NOMO-1 treated with dmso at 0.1 percent for 144 hours (cell line): ENCODE measurements at regions not wholly inside any gene's neighbourhood (a gene's known extent, or its start where the extent isn't known, plus 50 kb on each side); places are given as distances from the start of the nearest gene placed in this dataset.
"Not testable (repeated sequence)": the region's sequence is repeated elsewhere in the genome, so short reads cannot be mapped to it uniquely, and the experiment has no call there.

Experiments used
- DNase-seq: peaks from one replicate; lab custom pipeline; 2025; ENCODE audit not compliant: unreplicated experiment; lab: John Stamatoyannopoulos, UW

GRCh38 chrX:110511238-110511637 lies 152.6 kb downstream of the RTL9 start:
- no peak for DNase-seq

GRCh38 chrX:110512341-110512740 lies 153.7 kb downstream of the RTL9 start:
- DNase-seq: no peak

- DNase-seq: no peak
Observed at GRCh38 chrX:110514509-110514908, 155.9 kb downstream of the RTL9 start.

GRCh38 chrX:110519501-110519900 lies 160.9 kb downstream of the RTL9 start:
- DNase-seq: no peak

- no peak for DNase-seq
Observed at GRCh38 chrX:110519906-110520452, 161.3 kb downstream of the RTL9 start.

GRCh38 chrX:110520652-110521051 lies 162.0 kb downstream of the RTL9 start:
- not testable (repeated sequence) for DNase-seq

GRCh38 chrX:110531873-110532580 lies 173.4 kb downstream of the RTL9 start:
- DNase-seq: no peak

GRCh38 chrX:110532581-110532931 lies 173.9 kb downstream of the RTL9 start:
- no peak for DNase-seq

- peak; percentile 77 for DNase-seq
Observed at GRCh38 chrX:110536816-110537215, 178.2 kb downstream of the RTL9 start.

- DNase-seq: no peak
Observed at GRCh38 chrX:110541266-110541665, 182.6 kb downstream of the RTL9 start.

GRCh38 chrX:110550854-110551253 lies 192.2 kb downstream of the RTL9 start:
- not testable (repeated sequence) for DNase-seq

- no peak for DNase-seq
Observed at GRCh38 chrX:110557864-110558263, 199.2 kb downstream of the RTL9 start.

GRCh38 chrX:110558406-110558805 lies 199.8 kb downstream of the RTL9 start:
- no peak for DNase-seq

- no peak for DNase-seq
Observed at GRCh38 chrX:110561034-110561433, 202.4 kb downstream of the RTL9 start.

GRCh38 chrX:110563282-110563681 lies 204.6 kb downstream of the RTL9 start:
- DNase-seq: no peak

GRCh38 chrX:110568441-110568840 lies 209.8 kb downstream of the RTL9 start:
- DNase-seq: no peak

GRCh38 chrX:110569506-110569905 lies 210.9 kb downstream of the RTL9 start:
- no peak for DNase-seq

- DNase-seq: no peak
Observed at GRCh38 chrX:110578270-110578669, 217.3 kb downstream of the CHRDL1 start.

- DNase-seq: no peak
Observed at GRCh38 chrX:110584083-110584482, 211.5 kb downstream of the CHRDL1 start.

GRCh38 chrX:110588164-110588563 lies 207.5 kb downstream of the CHRDL1 start:
- DNase-seq: no peak

GRCh38 chrX:110588853-110589252 lies 206.8 kb downstream of the CHRDL1 start:
- DNase-seq: no peak

GRCh38 chrX:110600745-110601310 lies 194.8 kb downstream of the CHRDL1 start:
- no peak for DNase-seq

- DNase-seq: no peak
Observed at GRCh38 chrX:110614596-110614995, 181.0 kb downstream of the CHRDL1 start.
